CD4-positive, alpha-beta T cell treated with Interleukin-4 for 1 hour (primary cell): ENCODE measurements at regions not wholly inside any gene's neighbourhood (a gene's known extent, or its start where the extent isn't known, plus 50 kb on each side); places are given as distances from the start of the nearest gene placed in this dataset.
"Not testable (repeated sequence)": the region's sequence is repeated elsewhere in the genome, so short reads cannot be mapped to it uniquely, and the experiment has no call there.

Source experiments
- DNase-seq, 2 donors: peaks; one replicate each; pipeline ENCODE4 v3.0.0-alpha.2; 2020 to 2022

DNA sequence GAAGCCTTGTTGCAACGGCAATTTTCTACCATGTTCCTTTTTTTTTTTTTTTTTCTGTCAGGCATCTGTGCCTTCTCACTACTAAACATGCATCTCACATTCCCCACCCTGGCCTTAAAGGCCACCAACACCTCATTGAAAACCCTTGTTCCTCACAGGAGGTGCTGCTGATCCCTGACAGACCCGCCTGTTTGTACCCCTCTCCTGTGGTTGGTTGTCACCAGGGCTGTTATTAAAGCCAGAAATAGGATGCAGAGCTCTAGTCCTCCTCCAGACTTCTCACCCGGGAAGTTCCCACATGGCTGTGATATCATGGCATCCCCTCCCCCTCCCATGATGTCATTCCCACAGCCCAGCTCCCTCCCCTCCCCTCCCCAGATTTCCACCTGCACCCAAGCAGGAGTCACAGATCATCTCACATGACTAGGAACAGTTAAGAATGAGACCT, 302.8 kb upstream of the NCAM1 start:
- no peak for DNase-seq

GRCh38 chr11:112661146-112661545, 300.1 kb upstream of the NCAM1 start:
- DNase-seq = no peak

GRCh38 chr11:112661571-112661970, 299.6 kb upstream of the NCAM1 start:
- no peak for DNase-seq

GRCh38 chr11:112662554-112662953, 298.7 kb upstream of the NCAM1 start:
- DNase-seq = no peak

DNA sequence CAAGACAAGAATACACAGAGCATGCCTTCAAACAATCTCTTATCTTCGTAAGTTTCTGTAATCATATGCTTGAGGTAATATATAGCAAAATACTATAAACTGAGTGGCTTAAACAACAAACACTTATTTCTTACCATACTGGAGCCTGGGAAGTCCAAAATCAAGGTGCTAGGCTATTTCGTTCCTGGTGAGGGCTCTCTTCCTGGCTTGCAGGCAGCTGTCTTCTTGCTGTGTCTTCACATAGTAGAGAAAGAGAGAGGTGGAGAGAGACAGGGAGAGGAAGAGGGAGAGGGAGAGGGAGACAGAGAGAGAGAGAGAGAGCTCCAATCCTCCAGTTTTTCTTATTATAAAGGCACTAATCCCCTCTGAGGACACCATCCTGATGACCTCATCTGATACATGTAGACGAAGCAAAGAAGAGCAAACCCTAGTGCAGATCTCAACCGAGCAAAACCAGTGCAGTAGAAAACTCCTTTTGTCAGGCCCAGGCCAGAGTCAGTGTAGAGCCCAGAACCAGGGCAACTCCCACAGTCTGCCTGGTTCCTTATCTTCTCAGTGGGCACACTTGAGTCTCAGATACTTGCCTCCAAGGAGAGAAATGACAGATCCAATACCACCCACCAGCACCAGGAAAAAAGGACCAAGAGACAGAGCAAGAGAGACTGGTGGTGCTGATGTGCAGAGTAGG, 297.1 kb upstream of the NCAM1 start:
- no peak for DNase-seq

DNA sequence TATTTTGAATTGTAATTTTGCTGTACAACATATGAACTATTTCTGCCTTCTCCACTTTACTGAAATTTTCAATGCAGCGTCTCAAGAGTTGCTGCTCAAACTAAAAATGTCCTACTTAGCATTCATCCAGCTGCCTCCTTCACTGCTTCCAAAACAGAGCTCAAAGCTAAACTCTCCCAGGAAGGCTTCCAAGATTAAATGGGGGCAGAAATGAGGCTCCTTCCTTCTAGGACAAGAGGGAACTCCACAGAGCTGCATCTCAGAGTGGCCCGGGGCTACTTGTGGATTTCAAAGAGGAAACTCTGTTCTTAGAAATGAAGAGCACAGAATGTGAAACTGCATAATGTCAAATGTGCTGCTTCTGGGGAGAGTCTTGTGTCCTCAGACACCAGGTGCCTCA, 295.9 kb upstream of the NCAM1 start:
- DNase-seq = no peak

DNA sequence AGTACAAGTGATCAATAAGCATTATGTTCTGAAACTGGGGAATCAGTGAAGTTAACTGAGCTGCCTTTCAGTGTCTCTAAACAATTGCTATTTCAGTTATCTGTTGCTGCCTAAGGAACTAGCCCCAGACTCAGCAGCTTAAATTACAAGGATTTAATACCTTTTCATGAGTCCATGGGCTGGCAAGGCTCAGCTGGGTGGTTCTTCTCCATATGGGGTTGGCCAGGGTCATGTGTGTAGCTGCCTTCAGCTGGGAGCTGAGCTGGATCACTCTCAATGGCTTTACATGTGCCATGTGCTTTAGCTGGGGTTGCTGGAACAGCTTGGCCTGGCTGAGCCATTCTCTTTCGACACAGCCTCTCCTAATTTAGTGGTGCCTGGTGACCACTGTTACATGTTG, 295.0 kb upstream of the NCAM1 start:
- no peak for DNase-seq

DNA sequence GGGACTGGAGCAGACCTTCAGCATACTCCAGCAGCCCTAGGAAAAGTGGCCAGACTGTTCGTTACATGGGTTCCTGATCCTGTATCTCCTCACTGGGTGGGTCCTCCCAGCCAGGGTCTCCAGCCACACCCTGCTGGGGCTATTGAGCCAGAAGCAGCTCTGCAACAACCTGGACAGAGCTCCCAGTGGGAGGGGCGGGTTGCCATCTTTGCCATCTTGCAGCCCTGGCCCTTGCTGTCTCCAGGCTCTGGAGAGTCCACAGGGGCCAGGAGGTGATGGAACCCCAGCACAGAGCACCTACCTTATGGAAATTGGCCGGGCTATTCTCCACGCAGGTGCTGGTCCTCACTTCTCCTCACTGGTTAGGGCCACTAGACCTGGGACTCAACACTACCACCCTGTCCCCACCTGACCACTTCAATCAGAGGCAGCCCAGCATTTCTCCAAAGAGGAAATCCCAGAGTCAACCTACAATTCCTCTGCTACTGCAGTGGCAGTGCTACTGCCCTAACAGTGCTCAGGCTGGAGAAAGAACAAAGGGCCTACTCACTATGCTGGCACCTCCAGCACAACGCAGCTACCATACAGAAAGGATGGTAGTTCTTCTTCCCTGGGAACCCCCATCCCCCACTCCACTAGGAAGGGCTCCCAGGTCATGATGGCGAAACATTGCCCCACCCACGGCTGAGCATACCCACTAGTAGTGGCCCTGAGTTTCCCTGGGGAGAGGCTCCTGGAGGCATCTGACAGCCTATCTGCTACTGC, 290.2 kb upstream of the NCAM1 start:
- DNase-seq = no peak

DNA sequence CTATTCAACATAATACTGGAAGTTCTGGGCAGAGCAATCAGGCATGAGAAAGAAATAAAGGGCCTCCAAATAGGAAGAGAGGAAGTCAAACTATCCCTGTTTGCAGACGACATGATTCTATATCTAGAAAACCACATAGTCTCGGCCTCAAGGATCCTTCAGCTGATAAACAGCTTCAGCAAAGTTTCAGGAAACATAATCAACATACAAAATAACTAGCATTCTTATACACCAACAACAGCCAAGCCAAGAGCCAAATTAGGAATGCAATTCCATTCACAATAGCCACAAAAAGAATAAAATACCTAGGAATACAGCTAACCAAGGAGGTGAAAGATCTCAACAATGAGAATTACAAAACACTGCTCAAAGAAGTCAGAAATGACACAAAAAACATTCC, 287.8 kb upstream of the NCAM1 start:
- not testable (repeated sequence) for DNase-seq

DNA sequence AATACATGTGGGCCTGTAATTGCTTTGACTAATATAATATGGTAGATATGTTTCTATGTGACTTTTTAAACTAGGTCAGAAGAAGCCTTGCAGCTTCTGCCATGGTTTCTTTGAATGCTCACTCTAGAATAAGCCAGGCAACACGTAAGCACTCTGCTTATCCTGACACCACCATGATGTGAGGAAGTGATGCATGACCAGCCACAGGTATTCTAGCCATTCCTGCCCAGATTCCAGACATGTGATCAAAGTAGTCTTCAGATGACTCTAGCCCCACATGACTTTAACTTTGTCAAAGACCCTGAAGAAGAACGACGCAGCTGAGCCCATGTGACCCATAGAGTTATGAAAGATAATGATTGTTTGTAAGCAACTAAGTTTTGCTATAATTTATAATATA, 276.1 kb upstream of the NCAM1 start:
- no peak for DNase-seq

- DNase-seq = no peak
Observed at GRCh38 chr11:112689851-112690250, 271.4 kb upstream of the NCAM1 start.

- DNase-seq = no peak
Observed at GRCh38 chr11:112693781-112694180, 267.4 kb upstream of the NCAM1 start.

DNA sequence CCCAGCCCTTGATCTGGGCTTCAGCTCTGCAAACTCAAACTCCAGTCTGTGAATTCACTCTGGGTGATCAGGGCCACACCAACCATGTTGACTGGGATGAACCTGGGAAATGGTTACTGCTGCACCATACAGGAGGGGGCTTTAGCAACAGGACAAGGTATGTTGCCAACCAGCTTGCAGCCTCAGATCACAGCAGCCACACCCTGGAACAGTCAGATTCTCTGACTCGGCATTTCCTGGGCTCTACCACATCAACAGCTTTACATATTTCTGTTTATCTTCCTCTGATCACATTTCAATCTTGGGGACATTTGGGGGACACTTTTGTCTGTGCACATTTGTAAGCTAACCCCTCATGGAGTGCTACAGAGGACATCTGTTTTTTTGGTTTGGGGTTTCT, 267.0 kb upstream of the NCAM1 start:
- DNase-seq = no peak

GRCh38 chr11:112694813-112695212, 266.4 kb upstream of the NCAM1 start:
- DNase-seq = no peak

- no peak for DNase-seq
Observed at GRCh38 chr11:112697391-112698178, 263.6 kb upstream of the NCAM1 start.

DNA sequence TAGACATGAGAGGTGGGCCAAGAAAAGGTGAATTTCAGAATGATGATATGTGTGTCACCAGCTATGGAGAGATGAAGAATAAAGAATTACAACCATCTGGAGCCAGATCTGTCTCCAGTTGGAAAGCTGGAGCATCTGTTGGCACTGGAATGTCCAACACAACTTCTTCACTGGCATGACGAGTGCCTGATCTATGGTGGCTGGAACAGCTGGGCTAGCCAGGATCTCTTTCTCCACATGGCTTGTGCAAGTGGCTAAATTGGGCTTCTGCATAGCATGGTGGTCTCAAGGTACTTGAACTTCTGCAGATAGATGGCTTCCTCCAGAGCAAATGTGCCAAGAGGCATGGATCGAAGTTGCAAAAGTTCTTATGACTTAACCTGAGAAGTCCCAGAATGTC, 256.1 kb upstream of the NCAM1 start:
- DNase-seq = no peak

DNA sequence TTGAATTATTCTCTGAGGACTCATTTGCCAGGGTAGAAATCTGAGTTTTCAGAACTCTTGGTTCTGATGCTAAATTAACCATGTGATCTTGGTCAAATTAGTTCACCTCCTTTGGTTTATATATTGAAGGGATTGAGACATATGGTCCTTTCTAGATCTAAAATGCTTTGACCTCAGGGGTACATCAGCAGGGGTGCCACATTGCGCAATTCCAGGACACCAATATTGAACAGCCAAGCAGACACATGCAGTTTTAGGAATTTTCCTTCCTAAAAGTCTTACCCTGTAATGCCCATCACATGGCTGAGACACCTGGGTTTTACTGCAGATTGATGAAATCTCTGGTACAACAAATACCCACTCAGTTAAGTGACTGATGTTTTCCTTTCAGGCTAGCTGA, 254.4 kb upstream of the NCAM1 start:
- no peak for DNase-seq

DNA sequence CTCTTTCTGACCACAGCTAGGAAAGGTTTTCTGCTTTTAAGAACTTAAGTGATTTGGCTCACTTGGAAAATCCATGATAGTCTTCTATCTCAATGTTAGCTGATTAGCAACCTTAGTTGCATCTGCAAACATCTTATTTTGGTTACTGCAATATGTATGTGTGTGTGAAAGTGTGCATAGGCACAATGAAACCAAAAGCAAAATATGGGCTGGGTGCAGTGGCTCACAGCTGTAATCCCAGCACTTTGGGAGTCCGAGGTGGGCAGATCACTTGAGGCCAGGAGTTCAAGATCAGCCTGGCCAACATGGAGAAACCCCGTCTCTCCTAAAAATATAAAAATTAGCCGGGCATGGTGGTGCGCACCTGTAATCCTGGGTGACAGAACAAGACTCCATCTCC, 246.9 kb upstream of the NCAM1 start:
- DNase-seq = not testable (repeated sequence)

- no peak for DNase-seq
Observed at GRCh38 chr11:112715056-112715455, 246.2 kb upstream of the NCAM1 start.

- no peak for DNase-seq
Observed at GRCh38 chr11:112718483-112718882, 242.7 kb upstream of the NCAM1 start.

DNA sequence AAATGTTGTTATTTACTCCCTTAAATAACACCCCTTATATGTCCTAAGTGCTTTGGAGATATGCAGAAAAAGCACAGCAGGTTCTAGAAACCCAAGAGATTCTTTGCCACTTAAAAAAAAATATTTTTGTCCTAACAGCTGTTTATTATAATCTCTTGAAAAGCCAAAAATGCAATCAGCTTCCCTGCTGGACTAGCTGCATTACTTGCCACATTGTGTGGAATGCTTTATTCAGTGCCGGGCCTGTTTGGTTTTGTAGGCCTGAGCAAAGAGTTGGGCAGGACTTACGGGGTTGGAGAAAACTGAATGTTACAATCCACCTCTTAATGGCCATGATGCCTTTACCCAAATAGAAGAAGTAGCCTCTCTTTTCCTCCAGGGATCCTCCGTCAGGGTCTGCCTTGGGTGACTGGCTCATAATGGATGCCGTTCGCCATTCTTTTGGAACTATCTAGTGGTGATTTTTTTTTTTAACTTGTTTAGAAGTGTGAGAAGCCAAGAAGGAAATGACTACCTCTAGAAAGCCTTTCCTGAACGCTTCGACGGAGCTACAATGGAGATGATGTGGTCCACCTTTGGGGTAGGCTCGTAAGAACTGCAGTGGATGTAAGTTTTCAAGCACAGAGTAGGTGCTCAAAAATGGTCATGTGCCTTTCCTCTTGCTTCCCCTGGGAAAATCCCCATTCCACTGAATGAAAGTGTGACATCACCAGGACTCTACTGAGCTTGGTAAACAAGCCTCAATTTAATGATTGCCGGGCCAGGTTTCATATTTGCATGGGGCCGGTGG, 241.3 kb upstream of the NCAM1 start:
- DNase-seq = no peak

- no peak for DNase-seq
Observed at GRCh38 chr11:112722148-112722547, 239.1 kb upstream of the NCAM1 start.

- no peak for DNase-seq
Observed at GRCh38 chr11:112722876-112723275, 238.3 kb upstream of the NCAM1 start.
